HG03521 (cell line): ENCODE measurements at regions not wholly inside any gene's neighbourhood (a gene's known extent, or its start where the extent isn't known, plus 50 kb on each side); places are given as distances from the start of the nearest gene placed in this dataset.
"Not testable (repeated sequence)": the region's sequence is repeated elsewhere in the genome, so short reads cannot be mapped to it uniquely, and the experiment has no call there.

ENCODE experiments used
- ATAC-seq: cut with Tn5 transposase; IDR thresholded peaks from one replicate; pipeline ENCODE4 v1.9.1; 2021; ENCODE audit warnings: mild to moderate bottlenecking, moderate library complexity; ENCODE audit not compliant: unreplicated experiment

- ATAC-seq: no peak
Observed at GRCh38 chr4:81375745-81376144, 96.0 kb downstream of the RASGEF1B start.

- no peak for ATAC-seq
Observed at GRCh38 chr4:81369886-81370285, 101.8 kb downstream of the RASGEF1B start.

DNA sequence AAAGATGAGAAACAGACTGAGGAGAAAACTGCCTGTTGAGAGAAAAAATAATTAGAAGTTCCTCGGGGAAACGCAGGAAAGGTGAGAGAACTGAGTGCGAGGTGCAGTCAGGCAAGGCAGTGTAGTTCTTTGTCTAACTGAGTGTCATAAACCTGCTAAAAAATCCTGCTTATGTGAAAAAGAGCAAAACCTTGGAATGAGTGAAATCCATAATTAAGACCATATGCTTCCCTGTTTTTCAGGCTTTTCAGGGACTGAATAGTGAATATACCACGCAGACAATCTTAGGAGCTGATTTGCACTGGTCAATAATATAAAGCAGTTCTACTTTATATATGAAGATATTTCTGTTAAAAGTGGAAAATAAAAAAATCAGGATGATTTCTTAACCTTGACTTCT is 104.9 kb downstream of the RASGEF1B start:
- ATAC-seq: no peak

DNA sequence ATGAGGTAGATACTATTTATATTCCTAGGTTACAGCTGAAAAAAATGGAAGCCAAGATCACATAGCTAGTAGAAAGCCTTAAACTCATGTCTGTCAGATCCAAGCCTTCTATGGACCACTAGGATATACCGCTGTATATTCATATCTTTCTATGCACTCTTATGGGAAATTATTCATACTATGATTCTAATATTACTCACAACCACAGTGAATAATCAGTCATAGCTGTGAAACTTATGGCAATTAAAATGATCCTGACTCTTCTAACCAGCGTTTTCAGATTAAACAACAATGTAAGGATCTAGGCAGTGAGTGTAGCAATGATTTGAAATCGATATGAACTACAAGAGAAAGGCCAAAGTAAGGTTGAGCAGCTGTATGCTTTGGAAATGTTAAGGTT is 111.0 kb downstream of the RASGEF1B start:
- no peak for ATAC-seq

DNA sequence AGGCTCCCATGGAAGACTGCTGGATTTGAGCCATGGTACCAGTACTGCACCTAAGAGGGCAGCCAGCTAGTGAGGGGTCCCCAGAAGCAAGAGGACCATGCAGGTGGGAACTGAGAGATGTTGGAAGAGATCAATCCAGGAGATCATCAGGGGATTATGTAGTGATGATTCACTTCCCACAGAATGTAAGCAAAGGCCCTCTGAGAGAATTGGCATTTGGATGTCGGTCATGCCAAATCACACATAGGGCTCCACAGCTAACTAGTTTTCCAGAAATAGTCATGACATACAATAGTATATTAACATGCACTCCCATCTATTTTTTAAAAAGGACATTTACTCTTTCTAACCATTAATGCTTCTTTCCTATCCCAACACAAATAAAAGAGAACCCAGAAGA is 112.5 kb downstream of the RASGEF1B start:
- no peak for ATAC-seq

DNA sequence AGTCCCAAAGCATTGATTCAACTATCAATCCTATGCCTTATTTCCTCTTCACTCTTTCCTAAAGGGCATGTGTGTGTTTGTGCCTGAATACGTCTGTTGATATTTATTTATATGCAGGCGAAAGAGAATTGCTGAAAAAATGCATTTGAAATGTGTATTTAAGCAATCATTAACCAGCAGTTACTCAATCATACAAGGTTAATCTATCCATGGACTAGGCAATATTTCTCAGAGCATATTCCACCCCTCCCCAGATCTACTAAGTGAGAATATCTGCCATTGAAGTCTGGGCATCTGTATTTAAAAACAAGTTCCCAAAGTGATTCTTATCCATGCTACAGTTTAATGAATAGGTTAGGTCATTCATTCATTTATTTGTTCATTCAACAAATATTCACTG is 113.6 kb downstream of the RASGEF1B start:
- ATAC-seq: no peak

DNA sequence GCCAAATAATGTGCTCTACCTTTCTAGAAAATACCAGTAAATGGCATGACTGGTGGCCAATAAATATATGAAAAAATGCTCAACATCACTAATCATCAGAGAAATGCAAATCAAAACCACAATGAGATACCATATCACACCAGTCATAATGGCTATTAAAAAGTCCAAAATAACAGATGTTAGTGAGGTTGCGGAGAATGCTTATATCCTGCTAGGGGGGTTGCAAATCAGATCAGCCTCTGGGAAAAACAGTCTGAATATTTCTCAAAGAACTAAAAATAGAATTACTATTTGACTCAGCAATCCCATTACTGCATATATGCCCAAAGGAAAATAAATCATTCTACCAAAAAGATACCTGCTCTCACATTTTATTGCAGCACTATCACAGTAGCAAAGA is 115.1 kb downstream of the RASGEF1B start:
- no peak for ATAC-seq

DNA sequence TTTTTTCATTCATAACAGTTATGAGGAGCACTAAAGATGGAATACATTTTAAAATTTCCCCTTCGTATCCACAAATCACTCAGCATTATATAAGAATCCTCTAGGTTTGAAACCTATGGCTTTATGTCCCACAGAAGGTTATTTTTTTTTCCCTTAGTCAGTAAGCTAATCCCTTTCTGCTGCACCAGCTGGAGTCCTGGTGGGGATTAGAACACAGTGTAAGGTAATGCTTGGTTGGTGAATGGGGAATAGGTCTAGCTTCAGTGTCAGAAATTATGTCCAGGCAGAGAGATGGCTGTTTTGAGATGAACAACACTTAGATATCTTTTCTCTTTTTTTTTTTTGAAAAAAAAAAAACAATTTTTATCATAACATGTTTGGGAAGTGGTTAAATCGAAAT is 116.6 kb downstream of the RASGEF1B start:
- ATAC-seq: no peak

DNA sequence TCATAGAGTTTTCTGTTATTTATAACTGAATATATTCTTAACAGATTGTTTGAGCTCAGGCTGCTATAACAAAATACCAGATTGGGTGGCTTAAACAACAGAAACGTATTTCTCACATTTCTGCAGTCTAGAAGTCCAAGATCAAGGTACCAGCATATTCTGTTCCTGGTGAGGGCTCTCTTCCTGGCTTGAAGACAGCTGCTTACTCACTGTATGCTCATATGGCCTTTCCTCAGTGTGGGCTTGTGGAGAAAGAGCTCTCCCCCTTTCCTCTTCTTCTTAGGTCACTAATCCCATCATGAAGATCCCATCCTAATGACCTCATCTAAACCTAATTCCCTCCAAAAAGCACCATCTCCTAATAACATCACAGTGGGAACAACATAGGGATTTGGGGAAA is 117.8 kb downstream of the RASGEF1B start:
- ATAC-seq: no peak

DNA sequence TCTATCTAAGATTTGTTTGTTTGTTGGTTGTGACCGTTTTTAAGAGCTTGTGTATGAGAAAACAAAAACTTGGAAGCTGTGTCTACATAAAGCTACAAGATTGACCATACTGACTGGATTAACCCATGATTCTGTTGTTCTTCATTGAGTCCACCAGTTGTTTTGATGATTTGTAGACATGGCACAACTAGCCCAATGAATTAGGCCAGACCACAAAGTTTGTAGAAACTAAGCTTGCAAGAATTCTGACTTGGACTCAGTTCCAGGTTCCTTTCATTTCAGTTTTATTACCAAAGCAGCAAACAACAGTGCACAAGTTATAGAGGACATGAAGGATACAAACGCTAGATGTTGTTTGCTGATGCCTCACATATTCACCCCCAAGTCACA is 119.3 kb downstream of the RASGEF1B start:
- no peak for ATAC-seq

GRCh38 chr4:81351654-81352445 is 119.9 kb downstream of the RASGEF1B start:
- peak; percentile 82 for ATAC-seq

- no peak for ATAC-seq
Observed at GRCh38 chr4:81350040-81350439, 121.7 kb downstream of the RASGEF1B start.

DNA sequence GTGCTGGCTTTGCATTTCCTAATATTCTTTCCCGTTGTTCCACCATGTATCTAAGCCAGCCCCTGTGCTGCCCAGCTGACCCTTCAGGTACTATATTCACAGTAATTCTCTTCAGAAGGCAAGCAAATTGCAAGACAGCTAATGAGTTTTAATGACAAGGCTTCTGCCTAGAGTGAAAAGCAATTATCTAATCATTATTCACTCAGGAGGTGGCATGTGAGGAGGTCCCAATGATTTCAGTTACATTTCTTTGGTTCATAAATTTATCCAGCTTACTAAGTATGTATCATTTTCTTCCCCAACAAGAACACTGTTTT is 123.0 kb downstream of the RASGEF1B start:
- no peak for ATAC-seq

DNA sequence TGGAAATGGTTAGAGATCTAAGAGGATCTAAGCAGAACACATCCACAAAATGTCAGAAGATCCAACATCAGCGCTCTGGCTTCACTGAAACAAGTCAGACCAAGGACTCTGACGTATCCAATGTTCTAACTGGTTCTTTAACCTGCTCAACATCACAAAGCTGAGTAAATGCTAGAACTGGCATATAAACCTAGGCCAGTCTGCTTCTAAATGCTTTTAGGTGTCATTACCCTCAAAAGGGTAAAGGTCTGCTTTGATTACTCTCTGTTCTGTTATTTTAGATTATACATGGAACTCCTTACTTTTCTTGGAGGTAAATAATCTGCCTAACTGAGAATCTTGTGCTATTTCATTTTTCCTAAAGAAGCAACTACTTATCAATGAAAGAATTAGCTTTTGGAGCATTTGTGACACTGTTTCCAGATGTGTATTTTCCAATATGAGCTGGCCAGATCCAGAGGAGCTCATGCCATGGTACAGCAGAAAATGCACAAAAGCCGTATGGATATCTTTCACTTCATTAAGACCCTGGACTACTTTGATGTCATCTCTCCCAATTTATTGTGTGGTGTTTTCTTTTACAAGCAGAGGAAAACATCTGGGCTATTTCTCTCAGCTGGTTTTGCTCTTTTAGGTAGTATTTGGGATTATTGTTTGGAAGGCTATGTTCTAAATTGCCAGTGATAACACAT is 123.5 kb downstream of the RASGEF1B start:
- ATAC-seq: no peak

DNA sequence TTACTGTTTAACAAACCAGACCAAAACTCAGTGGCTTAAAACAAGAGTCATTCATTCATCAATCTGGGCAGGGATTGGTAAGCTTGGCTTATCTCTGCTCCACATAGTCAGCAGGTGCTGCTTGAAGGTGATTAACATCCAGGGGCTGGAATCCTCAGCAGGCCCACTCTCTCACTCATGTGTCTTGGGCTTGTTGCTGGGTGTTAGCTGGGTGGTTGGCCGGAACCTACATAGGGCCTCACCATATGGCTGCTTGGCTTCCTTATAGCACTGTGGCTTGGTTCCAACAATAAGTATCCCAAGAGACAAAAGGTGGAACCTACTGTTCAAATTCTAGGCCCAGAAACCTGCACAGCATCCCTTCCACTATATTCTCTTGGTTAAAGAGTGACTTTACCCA is 125.0 kb downstream of the RASGEF1B start:
- ATAC-seq: no peak

DNA sequence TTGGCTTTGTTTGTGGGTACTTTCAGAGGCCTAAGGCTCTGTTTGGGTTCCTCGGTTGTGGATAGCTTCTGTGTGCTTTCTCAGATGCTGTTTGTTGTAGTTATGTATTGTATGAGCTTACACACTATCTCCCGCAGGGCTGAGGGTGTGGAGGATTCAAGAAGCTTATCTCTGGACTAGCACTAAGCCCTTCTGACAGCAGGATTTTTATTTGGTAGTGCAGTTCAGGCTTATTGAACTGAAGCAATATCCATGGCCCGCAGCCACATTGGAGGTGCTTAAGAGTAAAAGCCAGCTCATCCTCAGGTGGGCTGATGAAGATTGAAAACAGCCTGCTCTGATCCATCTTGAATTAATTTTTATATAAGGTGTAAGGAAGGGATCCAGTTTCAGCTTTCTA is 128.2 kb downstream of the RASGEF1B start:
- no peak for ATAC-seq

DNA sequence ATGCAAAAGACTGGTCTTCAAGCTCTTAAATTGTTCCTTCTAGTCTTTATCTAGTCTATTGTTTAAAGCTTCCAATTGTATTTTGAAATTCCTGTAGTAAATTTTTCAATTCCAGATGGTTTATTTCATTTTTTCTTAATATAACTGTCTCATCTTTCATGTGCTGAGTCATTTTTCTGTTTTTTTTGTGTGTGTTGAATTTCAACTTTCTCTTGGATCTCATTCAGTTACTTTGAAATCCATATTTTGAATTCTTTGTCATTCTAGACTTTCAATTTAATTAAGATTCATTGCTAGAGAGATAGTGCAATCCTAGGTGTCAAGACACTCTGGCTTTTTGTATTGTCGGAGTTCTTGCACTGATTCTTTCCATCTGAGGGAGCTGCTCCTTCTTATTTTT is 128.0 kb upstream of the PRKG2 start:
- no peak for ATAC-seq

GRCh38 chr4:81337211-81337610 is 122.2 kb upstream of the PRKG2 start:
- no peak for ATAC-seq

DNA sequence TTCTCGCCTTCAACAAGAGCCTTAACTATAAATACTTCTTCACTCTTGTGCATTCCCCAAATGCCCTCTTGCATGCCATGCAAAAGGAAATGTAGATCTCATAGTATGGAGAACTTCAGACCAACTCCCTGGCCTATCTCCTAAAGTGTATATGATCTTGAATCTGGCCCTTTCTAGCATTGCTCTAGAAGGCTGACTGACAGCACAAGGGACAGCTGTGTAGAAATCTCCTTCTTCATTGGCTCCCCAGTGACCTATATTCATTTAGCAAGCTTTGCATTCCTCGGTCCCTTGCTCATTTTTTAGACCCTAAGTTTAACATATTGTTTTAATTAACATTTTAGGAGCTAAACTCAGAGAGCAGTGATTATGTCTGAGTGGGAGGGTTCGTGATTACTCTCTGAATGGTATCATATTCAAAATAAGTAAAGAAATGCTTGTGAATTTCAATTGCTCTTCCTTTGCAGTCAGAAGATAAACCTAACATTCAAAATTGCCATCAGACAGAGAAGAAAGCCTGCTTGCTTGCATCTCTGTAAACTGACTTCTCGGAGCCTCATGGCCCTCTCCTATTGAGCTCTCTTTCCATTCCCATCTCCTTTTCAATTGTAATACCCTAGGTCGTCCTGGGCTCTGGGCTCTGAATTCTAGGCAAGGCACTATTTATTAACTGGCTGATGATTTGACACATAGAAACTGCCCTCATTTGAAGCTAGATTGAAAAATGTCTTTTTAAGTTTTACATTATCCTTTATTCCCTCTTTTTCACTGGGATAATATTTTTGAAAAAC is 120.3 kb upstream of the PRKG2 start:
- ATAC-seq: no peak

DNA sequence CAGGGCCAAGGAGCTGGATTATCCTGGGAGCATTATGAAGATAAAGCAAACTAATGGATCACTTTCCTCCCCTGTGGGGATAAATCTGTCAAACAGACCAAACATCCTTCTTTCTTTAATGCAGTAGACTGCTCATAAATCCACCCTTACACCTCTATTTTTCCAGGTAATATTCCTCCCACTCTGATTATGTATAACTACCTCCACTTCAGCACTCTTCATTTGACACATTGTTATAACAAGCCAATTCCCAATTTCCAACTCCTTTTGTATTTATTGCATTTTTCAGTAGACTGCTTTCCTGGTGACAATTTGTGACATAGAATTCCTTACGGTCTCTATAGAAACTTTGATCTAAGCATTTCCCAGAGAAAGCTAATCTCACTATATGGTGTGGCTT is 115.0 kb upstream of the PRKG2 start:
- ATAC-seq: no peak

- no peak for ATAC-seq
Observed at GRCh38 chr4:81326581-81326980, 111.6 kb upstream of the PRKG2 start.

DNA sequence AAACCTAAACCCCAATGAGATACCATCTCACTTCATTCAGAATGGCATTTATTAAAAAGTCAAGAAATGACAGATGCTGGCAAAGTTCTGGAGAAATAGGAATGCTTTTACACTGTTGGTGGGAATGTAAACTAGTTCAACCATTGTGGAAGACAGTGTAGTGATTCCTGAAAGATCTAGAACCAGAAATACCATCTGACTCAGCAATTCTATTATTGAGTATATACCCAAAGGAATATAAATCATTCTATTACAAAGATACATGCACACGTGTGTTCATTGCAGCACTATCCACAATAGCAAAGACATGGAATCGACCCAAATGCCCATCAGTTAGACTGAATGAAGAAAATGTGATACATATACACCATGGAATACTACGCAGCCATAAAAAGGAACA is 109.6 kb upstream of the PRKG2 start:
- not testable (repeated sequence) for ATAC-seq
